ENCODE measurements at regions not wholly inside any gene's neighbourhood (a gene's known extent, or its start where the extent isn't known, plus 50 kb on each side); places are given as distances from the start of the nearest gene placed in this dataset.
A peak's percentile ranks its signal among the peaks of the same experiment; 100 is the strongest.

- peaks cover 0 to 16% (median 0%) of the 10 kb centered on the region in 5 donors for H3K36me3 Mint-ChIP-seq
- ATAC-seq (no peak), DNase-seq (no peak)
- Histone ChIP-seq H3K27ac (ENCODE audit: low read depth, low read length) (no peak overlapping the region), H3K4me1 (ENCODE audit: control insufficient read depth in 2 of 2, insufficient read depth in 2 of 2, low read length in 2 of 2) (no peaks in the 10 kb centered on the region), H3K36me3 (ENCODE audit: control insufficient read depth in 2 of 3, insufficient read depth in 3 of 3, low read length in 3 of 3) (no peaks in the 10 kb centered on the region), H3K27me3 (ENCODE audit: control insufficient read depth in 2 of 2, insufficient read depth in 2 of 2, low read length in 2 of 2) (no peaks in the 10 kb centered on the region), H3K9me3 (ENCODE audit: control insufficient read depth in 2 of 3, low read length in 3 of 3) (no peaks in the 10 kb centered on the region), H3K4me3 (ENCODE audit: low read length) (no peak overlapping the region)
- H3K9me3 Mint-ChIP-seq = peaks cover 0 to 2% (median 0%) of the 10 kb centered on the region in 11 donors
- no peak overlapping the region for H3K27ac Mint-ChIP-seq
- H3K4me1 Mint-ChIP-seq = peaks cover 0 to 34% (median 0%) of the 10 kb centered on the region in 7 donors
- ChIA-PET CTCF (no interaction called here), POLR2A (no interaction called here)
- intact Hi-C loops (cut with micrococcal nuclease) = loop anchor here in 1 of 2 donors (5.0 kb wide), 1 partner anchor 321 kb away; no protein-coding TSS in a partner anchor
- H3K4me3 Mint-ChIP-seq = no peak overlapping the region
- peaks cover 0 to 13% (median 0%) of the 10 kb centered on the region in 5 donors for H3K27me3 Mint-ChIP-seq
These were observed 145.2 kb upstream of the KRR1 start for GRCh38 chr12:75656648-75657047.

DNA sequence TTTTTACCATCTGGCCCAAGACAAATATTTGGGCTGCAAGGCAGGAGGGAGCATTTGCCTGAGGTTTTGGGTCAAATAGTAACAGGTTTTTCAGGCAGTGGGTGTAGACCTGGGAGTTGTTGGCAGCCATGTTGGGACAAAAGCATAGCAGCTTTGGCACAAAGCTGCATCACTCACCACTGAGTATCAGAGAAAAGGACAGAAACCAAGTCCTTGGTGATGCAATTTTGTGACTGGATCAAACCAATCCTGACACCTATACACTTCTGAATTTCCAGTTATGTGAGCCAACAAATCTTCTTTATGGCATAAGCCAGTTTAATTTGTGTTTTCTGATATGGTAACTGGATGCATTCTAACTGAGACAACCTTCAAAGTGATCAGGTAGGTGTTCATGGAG lies 144.8 kb upstream of the KRR1 start:
- H3K36me3 Mint-ChIP-seq = peaks cover 0 to 16% (median 0%) of the 10 kb centered on the region in 5 donors
- peaks cover 0 to 2% (median 0%) of the 10 kb centered on the region in 11 donors for H3K9me3 Mint-ChIP-seq

GRCh38 chr12:75655315-75655806 lies 144.0 kb upstream of the KRR1 start:
- Histone ChIP-seq H3K9me3 (ENCODE audit: control insufficient read depth in 2 of 3, low read length in 3 of 3) (no peaks in the 10 kb centered on the region), H3K4me1 (ENCODE audit: control insufficient read depth in 2 of 2, insufficient read depth in 2 of 2, low read length in 2 of 2) (no peaks in the 10 kb centered on the region), H3K36me3 (ENCODE audit: control insufficient read depth in 2 of 3, insufficient read depth in 3 of 3, low read length in 3 of 3) (no peaks in the 10 kb centered on the region), H3K27ac (ENCODE audit: low read depth, low read length) (no peak overlapping the region), H3K27me3 (ENCODE audit: control insufficient read depth in 2 of 2, insufficient read depth in 2 of 2, low read length in 2 of 2) (no peaks in the 10 kb centered on the region), H3K4me3 (ENCODE audit: low read length) (no peak overlapping the region)
- peak overlapping the region in 1 of 9 donors; percentile 61 for H3K27ac Mint-ChIP-seq
- POLR2A ChIA-PET = no interaction called here
- DNase-seq (no peak), ATAC-seq (no peak)
- peaks cover 0 to 18% (median 0%) of the 10 kb centered on the region in 5 donors for H3K27me3 Mint-ChIP-seq
- peaks cover 0 to 34% (median 0%) of the 10 kb centered on the region in 7 donors for H3K4me1 Mint-ChIP-seq
- peaks cover 0 to 16% (median 0%) of the 10 kb centered on the region in 5 donors for H3K36me3 Mint-ChIP-seq
- H3K9me3 Mint-ChIP-seq = peaks cover 0 to 2% (median 0%) of the 10 kb centered on the region in 11 donors
- intact Hi-C loops (cut with micrococcal nuclease) = loop anchor here in 1 of 2 donors (2.0 to 5.0 kb wide), 2 partner anchors 15 to 322 kb away; no protein-coding TSS in a partner anchor
- peak overlapping the region in 1 of 10 donors; percentile 23 for H3K4me3 Mint-ChIP-seq
- CTCF ChIA-PET = no interaction called here

More for the DNA sequence above, 144.8 kb upstream of the KRR1 start:
- H3K4me3 Mint-ChIP-seq = no peak overlapping the region
- POLR2A ChIA-PET = no interaction called here
- Histone ChIP-seq H3K27me3 (ENCODE audit: control insufficient read depth in 2 of 2, insufficient read depth in 2 of 2, low read length in 2 of 2) (no peaks in the 10 kb centered on the region), H3K27ac (ENCODE audit: low read depth, low read length) (no peak overlapping the region), H3K36me3 (ENCODE audit: control insufficient read depth in 2 of 3, insufficient read depth in 3 of 3, low read length in 3 of 3) (no peaks in the 10 kb centered on the region), H3K4me1 (ENCODE audit: control insufficient read depth in 2 of 2, insufficient read depth in 2 of 2, low read length in 2 of 2) (no peaks in the 10 kb centered on the region), H3K4me3 (ENCODE audit: low read length) (no peak overlapping the region), H3K9me3 (ENCODE audit: control insufficient read depth in 2 of 3, low read length in 3 of 3) (no peaks in the 10 kb centered on the region)
- intact Hi-C loops (cut with micrococcal nuclease) = loop anchor here in 1 of 2 donors (5.0 kb wide), 1 partner anchor 321 kb away; no protein-coding TSS in a partner anchor
- CTCF ChIA-PET = no interaction called here
- peaks cover 0 to 13% (median 0%) of the 10 kb centered on the region in 5 donors for H3K27me3 Mint-ChIP-seq
- DNase-seq (no peak), ATAC-seq (no peak)
- peaks cover 0 to 34% (median 0%) of the 10 kb centered on the region in 7 donors for H3K4me1 Mint-ChIP-seq
- H3K27ac Mint-ChIP-seq = no peak overlapping the region

DNA sequence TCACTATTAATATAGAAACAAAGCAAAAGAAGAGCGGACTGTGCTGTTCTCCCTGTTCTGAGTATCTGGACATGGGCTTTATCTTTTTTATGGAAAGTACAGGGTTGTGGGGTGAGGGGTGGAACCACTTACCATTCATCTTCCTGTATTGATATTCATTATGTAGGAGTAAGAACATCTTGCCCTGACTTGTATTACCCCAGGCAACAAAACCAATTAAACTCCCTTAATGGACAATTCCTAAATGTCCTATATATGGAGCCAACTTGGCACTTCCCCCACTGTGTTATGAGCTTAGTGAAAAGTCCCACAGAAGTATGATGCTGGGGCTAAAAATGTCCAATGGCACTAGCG lies 139.9 kb upstream of the KRR1 start:
- Mint-ChIP-seq H3K4me1 (peaks cover 0 to 20% (median 0%) of the 10 kb centered on the region in 7 donors), H3K27ac (no peak overlapping the region), H3K4me3 (no peak overlapping the region), H3K9me3 (peaks cover 0 to 2% (median 0%) of the 10 kb centered on the region in 11 donors), H3K27me3 (peaks cover 0 to 31% (median 5%) of the 10 kb centered on the region in 5 donors), H3K36me3 (peaks cover 0 to 13% (median 0%) of the 10 kb centered on the region in 5 donors)
- ChIA-PET POLR2A (no interaction called here), CTCF (no interaction called here)
- no peaks in the 10 kb centered on the region for H3K36me3 ChIP-seq (ENCODE audit: control insufficient read depth in 2 of 3, insufficient read depth in 3 of 3, low read length in 3 of 3)
- H3K27me3 ChIP-seq (ENCODE audit: control insufficient read depth in 2 of 2, insufficient read depth in 2 of 2, low read length in 2 of 2) = no peaks in the 10 kb centered on the region
- ATAC-seq (no peak), DNase-seq (no peak)
- no peak overlapping the region for H3K4me3 ChIP-seq (ENCODE audit: low read length)
- intact Hi-C loops (cut with micrococcal nuclease) = no loop called here
- no peaks in the 10 kb centered on the region for H3K4me1 ChIP-seq (ENCODE audit: control insufficient read depth in 2 of 2, insufficient read depth in 2 of 2, low read length in 2 of 2)
- no peak overlapping the region for H3K27ac ChIP-seq (ENCODE audit: low read depth, low read length)
- H3K9me3 ChIP-seq (ENCODE audit: control insufficient read depth in 2 of 3, low read length in 3 of 3) = no peaks in the 10 kb centered on the region

- Mint-ChIP-seq H3K36me3 (peaks cover 0 to 12% (median 0%) of the 10 kb centered on the region in 5 donors), H3K9me3 (peaks cover 0 to 2% (median 0%) of the 10 kb centered on the region in 11 donors), H3K27me3 (peaks cover 4 to 33% (median 11%) of the 10 kb centered on the region in 5 donors), H3K4me1 (peaks cover 0 to 17% (median 0%) of the 10 kb centered on the region in 7 donors), H3K4me3 (no peak overlapping the region), H3K27ac (no peak overlapping the region)
- DNase-seq (no peak), ATAC-seq (no peak)
- Histone ChIP-seq H3K9me3 (ENCODE audit: control insufficient read depth in 2 of 3, low read length in 3 of 3) (no peaks in the 10 kb centered on the region), H3K27ac (ENCODE audit: low read depth, low read length) (no peak overlapping the region), H3K27me3 (ENCODE audit: control insufficient read depth in 2 of 2, insufficient read depth in 2 of 2, low read length in 2 of 2) (no peaks in the 10 kb centered on the region), H3K4me1 (ENCODE audit: control insufficient read depth in 2 of 2, insufficient read depth in 2 of 2, low read length in 2 of 2) (no peaks in the 10 kb centered on the region), H3K36me3 (ENCODE audit: control insufficient read depth in 2 of 3, insufficient read depth in 3 of 3, low read length in 3 of 3) (no peaks in the 10 kb centered on the region), H3K4me3 (ENCODE audit: low read length) (no peak overlapping the region)
- CTCF ChIA-PET = no interaction called here
- intact Hi-C loops (cut with micrococcal nuclease) = no loop called here
- POLR2A ChIA-PET = no interaction called here
These were observed 139.4 kb upstream of the KRR1 start for GRCh38 chr12:75650595-75651341.

GRCh38 chr12:75650100-75650499 lies 138.7 kb upstream of the KRR1 start:
- peaks cover 4 to 33% (median 11%) of the 10 kb centered on the region in 5 donors for H3K27me3 Mint-ChIP-seq
- H3K27ac Mint-ChIP-seq = no peak overlapping the region
- CTCF ChIA-PET = no interaction called here
- H3K9me3 ChIP-seq (ENCODE audit: control insufficient read depth in 2 of 3, low read length in 3 of 3) = no peaks in the 10 kb centered on the region
- ATAC-seq (no peak), DNase-seq (no peak)
- H3K4me1 ChIP-seq (ENCODE audit: control insufficient read depth in 2 of 2, insufficient read depth in 2 of 2, low read length in 2 of 2) = no peaks in the 10 kb centered on the region
- H3K4me3 ChIP-seq (ENCODE audit: low read length) = no peak overlapping the region
- no peaks in the 10 kb centered on the region for H3K27me3 ChIP-seq (ENCODE audit: control insufficient read depth in 2 of 2, insufficient read depth in 2 of 2, low read length in 2 of 2)
- no peaks in the 10 kb centered on the region for H3K36me3 ChIP-seq (ENCODE audit: control insufficient read depth in 2 of 3, insufficient read depth in 3 of 3, low read length in 3 of 3)
- peaks cover 0 to 10% (median 0%) of the 10 kb centered on the region in 7 donors for H3K4me1 Mint-ChIP-seq
- H3K27ac ChIP-seq (ENCODE audit: low read depth, low read length) = no peak overlapping the region
- POLR2A ChIA-PET = no interaction called here
- intact Hi-C loops (cut with micrococcal nuclease) = no loop called here
- H3K4me3 Mint-ChIP-seq = no peak overlapping the region
- H3K36me3 Mint-ChIP-seq = peaks cover 0 to 6% (median 0%) of the 10 kb centered on the region in 5 donors
- no peaks in the 10 kb centered on the region for H3K9me3 Mint-ChIP-seq

Measured in naive thymus-derived CD4-positive, alpha-beta T cell (primary cell).